GM12872 (cell line): ENCODE measurements at regions not wholly inside any gene's neighbourhood (a gene's known extent, or its start where the extent isn't known, plus 50 kb on each side); places are given as distances from the start of the nearest gene placed in this dataset.

ENCODE experiments used
- TF ChIP-seq, protein P1 (sequence below): IDR thresholded peaks from 3 replicates; pipeline ENCODE4 v1.5.1; 2011; ENCODE audit warnings: low read depth, mild to moderate bottlenecking, low read length, moderate library complexity; ENCODE audit not compliant: insufficient read depth

DNA sequence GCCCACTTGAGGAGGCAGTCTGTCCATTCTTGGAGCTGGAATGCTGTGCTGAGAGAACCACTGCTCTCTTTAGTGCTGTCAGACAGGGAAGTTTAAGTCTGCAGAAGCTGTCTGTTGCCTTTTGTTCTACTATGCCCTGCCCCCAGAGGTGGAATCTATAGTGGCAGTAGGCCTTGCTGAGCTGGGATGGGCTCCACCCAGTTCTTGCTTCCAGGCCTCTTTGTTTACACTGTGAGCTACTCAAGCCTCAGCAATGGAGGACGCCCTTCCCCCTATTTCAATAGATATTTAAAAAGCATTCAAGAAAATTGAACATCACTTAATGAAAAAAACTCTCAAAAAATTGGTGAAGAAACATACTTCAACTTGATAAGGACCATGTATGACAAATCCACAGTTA lies 313.5 kb downstream of the PHKB start:
- TF ChIP-seq, protein P1, sequence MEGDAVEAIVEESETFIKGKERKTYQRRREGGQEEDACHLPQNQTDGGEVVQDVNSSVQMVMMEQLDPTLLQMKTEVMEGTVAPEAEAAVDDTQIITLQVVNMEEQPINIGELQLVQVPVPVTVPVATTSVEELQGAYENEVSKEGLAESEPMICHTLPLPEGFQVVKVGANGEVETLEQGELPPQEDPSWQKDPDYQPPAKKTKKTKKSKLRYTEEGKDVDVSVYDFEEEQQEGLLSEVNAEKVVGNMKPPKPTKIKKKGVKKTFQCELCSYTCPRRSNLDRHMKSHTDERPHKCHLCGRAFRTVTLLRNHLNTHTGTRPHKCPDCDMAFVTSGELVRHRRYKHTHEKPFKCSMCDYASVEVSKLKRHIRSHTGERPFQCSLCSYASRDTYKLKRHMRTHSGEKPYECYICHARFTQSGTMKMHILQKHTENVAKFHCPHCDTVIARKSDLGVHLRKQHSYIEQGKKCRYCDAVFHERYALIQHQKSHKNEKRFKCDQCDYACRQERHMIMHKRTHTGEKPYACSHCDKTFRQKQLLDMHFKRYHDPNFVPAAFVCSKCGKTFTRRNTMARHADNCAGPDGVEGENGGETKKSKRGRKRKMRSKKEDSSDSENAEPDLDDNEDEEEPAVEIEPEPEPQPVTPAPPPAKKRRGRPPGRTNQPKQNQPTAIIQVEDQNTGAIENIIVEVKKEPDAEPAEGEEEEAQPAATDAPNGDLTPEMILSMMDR: no peak

- TF ChIP-seq, protein P1: no peak
Observed at GRCh38 chr16:47753659-47754058, 292.5 kb downstream of the PHKB start.
